Stimulated activated CD8-positive, alpha-beta memory T cell treated with anti-CD3 and anti-CD28 coated beads, Interleukin-15, amount 100 ng/mL, for 1 hour (primary cell): ENCODE measurements at regions not wholly inside any gene's neighbourhood (a gene's known extent, or its start where the extent isn't known, plus 50 kb on each side); places are given as distances from the start of the nearest gene placed in this dataset.

Experiments used
- DNase-seq: peaks from one replicate; pipeline ENCODE4 v3.0.0-alpha.2; 2020; ENCODE audit warnings: low read depth

GRCh38 chr9:126153382-126153781 is 173.2 kb upstream of the MVB12B start:
- no peak for DNase-seq

GRCh38 chr9:126154182-126154827 is 172.3 kb upstream of the MVB12B start:
- DNase-seq = no peak

GRCh38 chr9:126154869-126155268 is 171.8 kb upstream of the MVB12B start:
- DNase-seq = no peak

GRCh38 chr9:126155756-126156664 is 170.6 kb upstream of the MVB12B start:
- DNase-seq = no peak

- DNase-seq = no peak
Measured at GRCh38 chr9:126156898-126157297, 169.7 kb upstream of the MVB12B start.

GRCh38 chr9:126157423-126157822 is 169.2 kb upstream of the MVB12B start:
- DNase-seq = no peak

- DNase-seq = no peak
Measured at GRCh38 chr9:126157826-126158587, 168.6 kb upstream of the MVB12B start.

- DNase-seq = no peak
Measured at GRCh38 chr9:126158588-126159429, 167.8 kb upstream of the MVB12B start.

GRCh38 chr9:126159430-126160060 is 167.1 kb upstream of the MVB12B start:
- DNase-seq = no peak

- no peak for DNase-seq
Measured at GRCh38 chr9:126160067-126160853, 166.4 kb upstream of the MVB12B start.

- no peak for DNase-seq
Measured at GRCh38 chr9:126160854-126161329, 165.7 kb upstream of the MVB12B start.

GRCh38 chr9:126162611-126163381 is 163.8 kb upstream of the MVB12B start:
- no peak for DNase-seq

GRCh38 chr9:126164796-126165525 is 161.7 kb upstream of the MVB12B start:
- no peak for DNase-seq

- DNase-seq = no peak
Measured at GRCh38 chr9:126165755-126166154, 160.9 kb upstream of the MVB12B start.

- DNase-seq = no peak
Measured at GRCh38 chr9:126166291-126166690, 160.3 kb upstream of the MVB12B start.

GRCh38 chr9:126166866-126167265 is 159.8 kb upstream of the MVB12B start:
- no peak for DNase-seq

- no peak for DNase-seq
Measured at GRCh38 chr9:126169736-126170135, 156.9 kb upstream of the MVB12B start.

GRCh38 chr9:126170286-126170823 is 156.3 kb upstream of the MVB12B start:
- DNase-seq = no peak
